Natural killer cell treated with Interleukin-12 subunit alpha and Interleukin-12 subunit beta and Interleukin-15 and Interleukin-18, amount 100 ng/mL, for 72 hours (primary cell): ENCODE measurements at regions not wholly inside any gene's neighbourhood (a gene's known extent, or its start where the extent isn't known, plus 50 kb on each side); places are given as distances from the start of the nearest gene placed in this dataset.

Experiments used
- ATAC-seq, 2 donors: fragments of 150-1000 bp; cut with Tn5 transposase in 1 of 2; sonication (Bioruptor Pico), chemical (Tn5 transposase) in 1 of 2; 2 replicates each; pipeline ENCODE4 v1.10.0; 2021
- DNase-seq: peaks from one replicate; pipeline ENCODE4 v3.0.0; 2022; ENCODE audit warnings: low spot score
- H3K27ac Mint-ChIP-seq, 2 donors: 1 replicate in 1 of 2; 2 replicates in 1 of 2; pipeline ENCODE4 v1.8.0; 2022; ENCODE audit warnings: mixed read lengths in 2 of 2, mild to moderate bottlenecking in 1 of 2, moderate library complexity in 1 of 2
- H3K27me3 Mint-ChIP-seq, 2 donors: 1 replicate in 1 of 2; 2 replicates in 1 of 2; pipeline ENCODE4 v1.8.0; 2022; ENCODE audit warnings: mixed read lengths in 2 of 2
- H3K36me3 Mint-ChIP-seq: one replicate; pipeline ENCODE4 v1.8.0; 2022; ENCODE audit warnings: mixed read lengths
- H3K4me1 Mint-ChIP-seq, 2 donors: 1 replicate in 1 of 2; 2 replicates in 1 of 2; pipeline ENCODE4 v1.8.0; 2022; ENCODE audit warnings: low read depth in 2 of 2, mixed read lengths in 2 of 2, mild to moderate bottlenecking in 1 of 2
- H3K4me3 Mint-ChIP-seq: one replicate; pipeline ENCODE4 v1.8.0; 2022; ENCODE audit warnings: mixed read lengths
- H3K9me3 Mint-ChIP-seq: 2 replicates; pipeline ENCODE4 v1.8.0; 2022; ENCODE audit warnings: mixed read lengths

DNA sequence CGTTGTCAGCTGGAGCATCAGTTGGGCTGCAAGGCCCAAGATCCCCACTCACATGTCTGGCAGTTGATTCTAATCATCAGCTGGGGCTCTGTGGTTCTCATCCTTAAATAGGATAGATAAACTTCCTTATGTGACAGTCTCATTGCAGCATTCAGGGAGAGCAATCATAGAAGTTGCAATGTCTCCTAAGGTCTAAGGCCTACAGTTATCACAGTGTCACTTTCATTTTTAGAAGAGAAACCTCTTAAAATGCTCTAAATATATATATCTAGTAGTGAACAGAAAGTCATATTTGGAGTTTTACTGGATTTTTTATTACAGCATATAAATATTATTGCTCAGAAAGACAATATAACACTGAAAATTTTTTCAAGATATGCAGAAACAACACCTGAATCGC, 226.0 kb upstream of the PPP1R2C start:
- H3K27me3 Mint-ChIP-seq: peaks cover 0 to 5% of the 10 kb centered on the region in 2 donors
- no peak overlapping the region for H3K27ac Mint-ChIP-seq

DNA sequence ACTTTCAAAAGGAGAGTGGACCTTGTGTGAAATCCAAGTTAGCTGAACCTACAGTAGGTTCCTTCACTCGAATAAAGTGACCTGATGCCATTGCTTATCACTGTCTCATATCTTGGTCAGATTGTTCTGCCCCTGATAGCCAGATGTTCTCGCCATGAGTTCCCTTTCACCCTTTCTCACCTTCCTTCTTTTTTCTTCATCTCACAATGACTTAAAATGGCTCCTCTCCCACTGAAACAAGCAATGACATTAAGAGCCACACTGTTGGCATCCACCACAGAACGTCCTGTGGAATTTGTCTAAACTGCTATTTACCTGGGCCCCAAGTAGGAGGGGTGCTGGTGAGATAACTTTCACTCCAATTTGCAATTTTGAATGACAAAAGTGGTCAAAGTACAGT, 227.6 kb upstream of the PPP1R2C start:
- DNase-seq: no peak
- H3K4me1 Mint-ChIP-seq: peaks cover 0 to 3% of the 10 kb centered on the region in 2 donors
- H3K36me3 Mint-ChIP-seq: no peaks in the 10 kb centered on the region
- H3K27ac Mint-ChIP-seq: no peak overlapping the region
- H3K9me3 Mint-ChIP-seq: no peaks in the 10 kb centered on the region
- ATAC-seq: no peak
- H3K4me3 Mint-ChIP-seq: no peak overlapping the region
- peaks cover 0 to 8% of the 10 kb centered on the region in 2 donors for H3K27me3 Mint-ChIP-seq

More for the DNA sequence above, 226.0 kb upstream of the PPP1R2C start:
- H3K9me3 Mint-ChIP-seq: no peaks in the 10 kb centered on the region
- no peak for DNase-seq
- H3K36me3 Mint-ChIP-seq: no peaks in the 10 kb centered on the region
- no peak overlapping the region for H3K4me3 Mint-ChIP-seq
- no peaks in the 10 kb centered on the region for H3K4me1 Mint-ChIP-seq
- ATAC-seq: no peak

DNA sequence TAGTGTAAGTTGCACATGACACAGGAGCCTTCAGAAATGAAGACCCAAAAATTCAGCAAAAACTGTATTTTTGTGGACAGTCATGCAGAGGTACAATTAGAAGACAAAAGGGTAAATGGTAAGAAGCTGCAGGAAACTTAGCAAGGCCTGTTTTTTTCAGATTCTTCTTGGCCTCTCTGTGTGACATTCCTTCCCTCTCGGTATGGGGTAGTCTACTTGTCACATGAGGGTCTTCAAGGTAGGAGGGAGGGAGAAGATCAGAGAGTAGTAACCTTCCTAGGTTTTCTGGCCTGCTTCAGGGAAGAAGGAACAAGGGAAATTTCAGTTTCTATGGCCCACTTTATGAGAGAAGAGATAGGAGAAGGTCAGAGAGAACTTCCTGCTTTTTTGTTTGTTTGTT, 230.4 kb upstream of the PPP1R2C start:
- no peak for DNase-seq
- Mint-ChIP-seq H3K4me1 (peaks cover 0 to 6% of the 10 kb centered on the region in 2 donors), H3K27ac (no peak overlapping the region), H3K27me3 (peaks cover 0 to 12% of the 10 kb centered on the region in 2 donors), H3K36me3 (no peaks in the 10 kb centered on the region), H3K9me3 (no peaks in the 10 kb centered on the region), H3K4me3 (no peak overlapping the region)
- no peak for ATAC-seq

DNA sequence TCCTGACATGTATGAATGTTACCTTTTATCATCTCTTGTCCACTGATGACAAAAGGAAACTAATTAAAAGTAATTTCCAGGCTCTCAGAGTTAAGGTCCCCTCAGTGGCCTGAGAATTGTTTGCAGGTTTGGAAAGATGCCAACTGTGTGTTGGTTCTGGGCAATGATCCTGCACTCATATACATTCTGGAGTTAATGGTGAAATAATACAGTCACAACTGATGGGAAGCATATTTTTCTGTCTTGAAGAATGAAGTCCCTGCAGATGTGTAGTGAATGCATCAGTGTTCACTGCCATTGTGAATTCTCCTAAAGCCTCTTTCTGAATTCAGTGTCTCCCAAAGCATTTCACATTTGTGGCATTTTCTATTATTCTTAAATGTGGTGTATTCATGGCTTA, 238.1 kb upstream of the PPP1R2C start:
- no peak overlapping the region for H3K4me3 Mint-ChIP-seq
- DNase-seq (no peak), ATAC-seq (no peak)
- H3K36me3 Mint-ChIP-seq: no peaks in the 10 kb centered on the region
- peaks cover 0 to 12% of the 10 kb centered on the region in 2 donors for H3K27me3 Mint-ChIP-seq
- H3K9me3 Mint-ChIP-seq: no peaks in the 10 kb centered on the region
- H3K4me1 Mint-ChIP-seq: peaks cover 0 to 5% of the 10 kb centered on the region in 2 donors
- H3K27ac Mint-ChIP-seq: no peak overlapping the region

DNA sequence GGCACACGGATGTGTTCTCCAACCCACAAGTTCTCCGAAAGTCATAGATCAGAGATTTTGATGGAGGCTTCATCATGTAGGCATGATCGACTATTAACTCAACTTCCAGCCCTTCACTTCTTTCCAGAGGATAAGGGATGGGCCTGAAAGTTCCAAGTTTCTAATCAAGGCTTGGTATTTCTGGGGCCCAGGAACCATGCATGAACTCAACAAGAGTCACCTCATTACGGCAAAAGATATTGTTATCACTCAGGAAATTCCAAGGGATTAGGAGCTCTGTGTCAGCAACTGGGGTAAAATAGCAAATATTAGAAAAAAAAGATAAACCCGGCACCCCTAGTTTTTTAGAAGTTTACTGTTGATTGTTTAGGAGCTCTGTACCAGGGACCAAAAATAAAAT, 240.1 kb upstream of the PPP1R2C start:
- Mint-ChIP-seq H3K27me3 (peaks cover 0 to 8% of the 10 kb centered on the region in 2 donors), H3K9me3 (peaks cover 3% of the 10 kb centered on the region), H3K27ac (no peak overlapping the region), H3K36me3 (no peaks in the 10 kb centered on the region), H3K4me3 (no peak overlapping the region), H3K4me1 (peaks cover 0 to 2% of the 10 kb centered on the region in 2 donors)
- ATAC-seq (no peak), DNase-seq (no peak)

DNA sequence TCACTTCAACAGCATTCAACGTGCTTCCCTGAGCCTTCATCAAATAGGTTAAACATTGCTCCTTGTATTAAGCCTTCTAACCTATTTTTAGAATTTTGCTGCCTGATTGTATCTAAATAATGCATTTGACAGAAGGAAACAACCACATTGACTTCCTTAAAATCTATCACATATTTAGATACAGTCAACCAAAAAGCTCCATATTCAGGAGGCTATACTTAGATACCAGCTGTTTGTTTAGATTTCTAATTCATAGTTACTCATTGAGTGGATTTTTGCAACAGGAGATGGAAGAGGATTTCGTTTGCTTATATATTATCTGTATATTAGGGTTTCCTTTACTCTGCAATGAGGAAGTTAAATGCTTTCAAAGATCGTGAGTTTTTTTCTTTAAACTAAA, 241.1 kb upstream of the PPP1R2C start:
- H3K4me1 Mint-ChIP-seq: peaks cover 0 to 2% of the 10 kb centered on the region in 2 donors
- H3K9me3 Mint-ChIP-seq: peaks cover 3% of the 10 kb centered on the region
- peaks cover 0 to 6% of the 10 kb centered on the region in 2 donors for H3K27me3 Mint-ChIP-seq
- no peaks in the 10 kb centered on the region for H3K36me3 Mint-ChIP-seq
- H3K27ac Mint-ChIP-seq: no peak overlapping the region
- no peak overlapping the region for H3K4me3 Mint-ChIP-seq
- DNase-seq (no peak), ATAC-seq (no peak)

DNA sequence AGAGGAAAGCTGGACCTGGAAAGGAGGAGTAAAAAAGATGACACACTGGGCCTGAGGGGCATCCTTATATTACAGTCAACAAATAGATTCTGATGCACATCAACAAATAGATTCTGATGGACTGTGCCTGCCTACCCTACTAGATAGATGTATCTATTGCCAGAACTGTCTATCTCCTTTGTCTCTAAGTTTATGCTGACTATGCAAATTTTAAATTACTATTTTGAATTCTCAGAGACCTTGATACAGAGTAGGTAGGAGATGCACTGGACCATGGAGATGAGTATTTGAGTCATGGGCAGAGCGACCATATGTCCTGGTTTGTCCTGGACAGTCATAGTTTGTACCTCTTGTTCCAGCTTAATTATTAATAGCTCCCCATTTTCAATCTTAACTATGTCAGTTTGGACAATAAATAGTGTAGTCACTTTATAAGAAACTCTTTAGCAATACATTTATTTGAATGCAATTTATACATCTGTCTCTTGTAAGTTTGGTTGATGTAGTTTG, 247.9 kb upstream of the PPP1R2C start:
- no peaks in the 10 kb centered on the region for H3K36me3 Mint-ChIP-seq
- no peak overlapping the region for H3K4me3 Mint-ChIP-seq
- no peaks in the 10 kb centered on the region for H3K4me1 Mint-ChIP-seq
- no peak overlapping the region for H3K27ac Mint-ChIP-seq
- DNase-seq: no peak
- no peaks in the 10 kb centered on the region for H3K27me3 Mint-ChIP-seq
- H3K9me3 Mint-ChIP-seq: peaks cover 7% of the 10 kb centered on the region
- no peak for ATAC-seq

DNA sequence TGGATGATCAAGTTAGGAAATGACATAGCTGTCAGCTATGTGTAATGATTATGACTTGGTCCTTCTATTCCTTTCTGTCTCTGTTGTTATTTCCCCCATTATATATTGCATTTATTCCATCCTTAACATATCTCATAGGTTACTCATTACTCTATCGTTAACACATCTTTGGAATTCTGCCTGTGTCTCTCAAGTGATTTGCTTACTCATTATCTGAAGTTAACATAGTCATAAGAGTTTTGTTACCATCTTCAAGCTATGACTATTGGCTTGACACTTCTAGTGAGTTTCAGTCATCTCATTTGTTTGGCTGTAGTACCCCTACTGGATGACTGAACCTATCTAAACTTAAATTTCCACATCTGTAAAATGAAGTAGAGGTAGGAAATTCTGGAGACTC, 286.1 kb upstream of the PPP1R2C start:
- H3K36me3 Mint-ChIP-seq: no peaks in the 10 kb centered on the region
- H3K9me3 Mint-ChIP-seq: no peaks in the 10 kb centered on the region
- no peak for ATAC-seq
- DNase-seq: no peak
- no peaks in the 10 kb centered on the region for H3K4me1 Mint-ChIP-seq
- H3K27me3 Mint-ChIP-seq: peaks cover 0 to 14% of the 10 kb centered on the region in 2 donors
- H3K4me3 Mint-ChIP-seq: no peak overlapping the region
- H3K27ac Mint-ChIP-seq: no peak overlapping the region

DNA sequence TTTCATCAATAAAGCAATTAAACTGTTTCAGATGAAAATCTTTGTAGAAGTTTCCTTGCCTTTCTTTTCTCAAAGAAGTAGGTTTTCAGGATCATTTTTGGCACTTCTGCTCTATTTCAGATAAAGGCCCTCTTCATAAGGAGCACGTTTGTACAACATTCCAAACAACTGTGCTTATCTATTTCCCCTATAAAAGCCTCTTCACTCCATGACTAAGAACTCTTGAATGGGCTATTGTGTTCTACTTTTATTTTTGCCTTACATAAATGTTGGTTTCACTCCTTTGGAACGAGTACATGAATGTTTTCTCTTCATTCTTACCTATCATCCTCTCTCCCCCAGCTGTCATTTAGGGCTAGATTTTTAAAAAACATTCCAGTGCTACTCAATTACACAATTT, 288.0 kb upstream of the PPP1R2C start:
- no peak overlapping the region for H3K4me3 Mint-ChIP-seq
- H3K27ac Mint-ChIP-seq: no peak overlapping the region
- H3K9me3 Mint-ChIP-seq: no peaks in the 10 kb centered on the region
- no peaks in the 10 kb centered on the region for H3K4me1 Mint-ChIP-seq
- no peak for DNase-seq
- peaks cover 0 to 14% of the 10 kb centered on the region in 2 donors for H3K27me3 Mint-ChIP-seq
- no peak for ATAC-seq
- H3K36me3 Mint-ChIP-seq: no peaks in the 10 kb centered on the region

DNA sequence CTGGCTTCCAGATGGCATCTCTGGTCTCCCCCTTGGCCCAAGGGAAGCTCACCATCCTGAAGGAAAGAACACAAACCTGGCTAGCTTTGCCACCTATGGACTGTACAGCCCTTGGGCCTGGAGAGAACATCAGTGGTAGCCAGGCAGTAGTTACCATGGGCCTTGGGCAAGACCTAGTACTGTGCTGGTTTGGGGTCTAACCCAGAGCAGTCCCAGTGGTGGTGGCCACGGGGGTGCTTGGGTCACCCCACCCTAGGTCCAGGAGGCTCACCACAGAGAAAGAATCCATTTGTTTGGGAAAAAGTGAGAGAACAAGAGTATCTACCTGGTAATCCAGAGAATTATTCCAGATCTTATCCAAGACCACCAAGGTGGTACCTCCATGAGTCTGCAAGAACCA, 290.7 kb upstream of the PPP1R2C start:
- H3K27ac Mint-ChIP-seq: no peak overlapping the region
- no peak overlapping the region for H3K4me3 Mint-ChIP-seq
- no peaks in the 10 kb centered on the region for H3K36me3 Mint-ChIP-seq
- DNase-seq (no peak), ATAC-seq (no peak)
- H3K9me3 Mint-ChIP-seq: no peaks in the 10 kb centered on the region
- H3K27me3 Mint-ChIP-seq: peaks cover 0 to 11% of the 10 kb centered on the region in 2 donors
- H3K4me1 Mint-ChIP-seq: no peaks in the 10 kb centered on the region

DNA sequence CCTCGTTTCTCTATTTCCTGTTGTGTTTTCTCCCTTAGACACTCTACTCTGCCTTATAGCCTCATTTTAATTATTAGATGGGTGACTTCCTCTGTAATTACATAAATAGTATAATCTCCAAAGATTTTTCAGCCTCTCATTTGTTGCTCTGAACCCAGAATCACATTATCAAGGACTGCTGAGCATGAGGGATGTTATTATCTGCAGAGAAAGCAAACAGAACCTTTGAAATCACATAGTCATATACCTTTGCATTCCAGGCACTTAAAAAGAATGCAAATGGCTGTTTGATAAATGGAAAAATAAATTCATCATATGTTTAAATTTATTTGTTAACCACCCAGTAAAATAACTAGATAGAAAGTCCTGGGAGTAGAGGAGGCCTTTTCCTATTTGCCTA, 305.1 kb upstream of the PPP1R2C start:
- H3K9me3 Mint-ChIP-seq: no peaks in the 10 kb centered on the region
- H3K4me3 Mint-ChIP-seq: no peak overlapping the region
- DNase-seq (no peak), ATAC-seq (no peak)
- H3K4me1 Mint-ChIP-seq: no peaks in the 10 kb centered on the region
- no peak overlapping the region for H3K27ac Mint-ChIP-seq
- H3K27me3 Mint-ChIP-seq: peaks cover 0 to 3% of the 10 kb centered on the region in 2 donors
- H3K36me3 Mint-ChIP-seq: no peaks in the 10 kb centered on the region

DNA sequence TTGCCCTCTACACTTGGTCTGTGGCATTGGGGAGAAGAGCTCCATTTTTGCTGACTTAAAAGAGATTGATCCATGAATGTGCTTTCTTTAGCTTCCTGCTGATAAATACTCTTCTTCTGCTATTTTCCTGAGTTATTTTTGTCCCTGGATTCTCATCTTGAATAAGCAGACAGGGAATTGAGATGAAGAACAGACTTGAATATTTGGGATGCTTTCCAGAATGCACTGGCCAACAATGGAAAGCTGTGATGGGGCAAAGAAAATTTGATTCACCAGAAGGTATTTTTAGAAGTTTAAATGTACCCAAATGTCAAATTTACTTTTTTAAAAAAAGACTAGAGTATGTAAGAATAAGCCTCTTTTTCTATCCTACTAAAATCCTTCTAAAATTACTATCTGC, 309.9 kb upstream of the PPP1R2C start:
- H3K27ac Mint-ChIP-seq: no peak overlapping the region
- DNase-seq (no peak), ATAC-seq (no peak)
- no peaks in the 10 kb centered on the region for H3K4me1 Mint-ChIP-seq
- H3K9me3 Mint-ChIP-seq: no peaks in the 10 kb centered on the region
- H3K27me3 Mint-ChIP-seq: peaks cover 0 to 5% of the 10 kb centered on the region in 2 donors
- H3K4me3 Mint-ChIP-seq: no peak overlapping the region
- no peaks in the 10 kb centered on the region for H3K36me3 Mint-ChIP-seq

DNA sequence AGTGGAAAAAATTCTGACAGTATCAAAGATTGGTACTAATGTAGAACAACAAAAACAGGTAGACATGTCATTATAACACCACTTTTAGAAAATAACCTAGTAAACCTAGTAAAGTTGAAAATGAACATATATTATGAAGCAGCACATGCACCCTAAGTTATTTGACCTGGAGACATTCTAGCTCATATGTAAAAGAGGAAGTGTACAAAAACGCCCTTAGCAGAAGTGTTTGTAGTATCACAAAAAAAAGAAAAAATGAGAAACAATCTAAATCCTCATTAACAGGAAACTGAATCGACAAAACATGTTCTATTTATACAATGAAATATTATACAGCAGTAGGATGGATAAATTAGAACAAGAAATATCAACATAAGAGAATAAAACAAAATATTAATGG, 318.9 kb upstream of the PPP1R2C start:
- DNase-seq (no peak), ATAC-seq (no peak)
- H3K27ac Mint-ChIP-seq: no peak overlapping the region
- no peak overlapping the region for H3K4me3 Mint-ChIP-seq
- no peaks in the 10 kb centered on the region for H3K4me1 Mint-ChIP-seq
- peaks cover 0 to 11% of the 10 kb centered on the region in 2 donors for H3K27me3 Mint-ChIP-seq
- no peaks in the 10 kb centered on the region for H3K9me3 Mint-ChIP-seq
- H3K36me3 Mint-ChIP-seq: no peaks in the 10 kb centered on the region

DNA sequence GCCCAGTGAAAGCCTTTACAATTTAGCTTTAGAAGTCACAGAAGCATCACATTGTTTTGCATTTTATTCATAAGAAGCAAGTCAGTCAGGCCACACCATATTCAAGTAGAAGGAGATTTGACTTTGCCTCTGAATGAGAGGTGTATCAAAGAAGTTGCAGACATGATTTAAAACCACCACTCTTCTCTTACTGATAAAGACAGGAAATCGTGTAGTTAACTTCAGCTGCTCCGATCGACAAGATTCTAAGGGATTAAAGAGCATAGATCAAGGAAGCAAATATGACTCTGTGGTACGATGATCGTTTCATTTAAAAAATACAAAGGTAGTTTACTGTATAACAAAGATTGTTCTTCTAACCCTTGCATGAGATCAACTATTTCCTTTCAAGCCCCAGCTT, 328.0 kb upstream of the PPP1R2C start:
- Mint-ChIP-seq H3K4me1 (no peaks in the 10 kb centered on the region), H3K4me3 (no peak overlapping the region), H3K36me3 (no peaks in the 10 kb centered on the region), H3K9me3 (no peaks in the 10 kb centered on the region), H3K27me3 (peaks cover 0 to 11% of the 10 kb centered on the region in 2 donors), H3K27ac (no peak overlapping the region)
- ATAC-seq (no peak), DNase-seq (no peak)

DNA sequence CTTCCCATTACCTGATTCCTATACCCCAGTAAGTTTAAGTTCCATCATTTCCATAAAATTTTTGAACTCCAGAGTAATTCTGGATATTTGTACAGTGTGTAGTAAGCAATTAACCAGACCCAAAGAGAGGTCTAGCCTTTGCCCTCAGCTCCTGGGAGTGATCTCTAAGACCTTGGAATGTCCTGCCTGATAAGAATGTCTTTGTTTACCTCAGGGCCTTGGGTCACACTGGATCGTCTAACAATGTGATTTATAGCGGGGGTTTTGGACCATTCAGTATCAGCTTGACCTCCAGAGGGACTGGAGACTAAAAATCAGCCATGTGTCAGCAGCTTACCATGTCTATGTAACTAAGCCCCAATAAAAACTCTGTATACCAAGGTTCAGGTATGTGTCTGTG, 330.9 kb upstream of the PPP1R2C start:
- no peak overlapping the region for H3K27ac Mint-ChIP-seq
- H3K9me3 Mint-ChIP-seq: no peaks in the 10 kb centered on the region
- no peak overlapping the region for H3K4me3 Mint-ChIP-seq
- no peaks in the 10 kb centered on the region for H3K36me3 Mint-ChIP-seq
- H3K27me3 Mint-ChIP-seq: peaks cover 0 to 17% of the 10 kb centered on the region in 2 donors
- no peak for DNase-seq
- H3K4me1 Mint-ChIP-seq: no peaks in the 10 kb centered on the region
- ATAC-seq: no peak
